DMS153 (cell line): ENCODE measurements at regions not wholly inside any gene's neighbourhood (a gene's known extent, or its start where the extent isn't known, plus 50 kb on each side); places are given as distances from the start of the nearest gene placed in this dataset.

Experiments
- DNase-seq: peaks from one replicate; lab custom pipeline; 2025; lab: John Stamatoyannopoulos, UW

GRCh38 chr22:22395245-22395644 is 113.3 kb downstream of the ZNF280B start:
- no peak for DNase-seq

- no peak for DNase-seq
Observed at GRCh38 chr22:22396741-22397291, 111.7 kb downstream of the ZNF280B start.

- peak; percentile 77 for DNase-seq
Observed at GRCh38 chr22:22397292-22397870, 111.2 kb downstream of the ZNF280B start.

- DNase-seq = no peak
Observed at GRCh38 chr22:22397875-22398524, 110.5 kb downstream of the ZNF280B start.

- DNase-seq = no peak
Observed at GRCh38 chr22:22398530-22399327, 109.8 kb downstream of the ZNF280B start.

GRCh38 chr22:22400099-22400498 is 108.4 kb downstream of the ZNF280B start:
- no peak for DNase-seq

GRCh38 chr22:22400964-22401363 is 107.6 kb downstream of the ZNF280B start:
- DNase-seq = no peak

- no peak for DNase-seq
Observed at GRCh38 chr22:22401381-22401780, 107.2 kb downstream of the ZNF280B start.

- DNase-seq = no peak
Observed at GRCh38 chr22:22403306-22403705, 105.2 kb downstream of the ZNF280B start.

- no peak for DNase-seq
Observed at GRCh38 chr22:22403771-22404170, 104.8 kb downstream of the ZNF280B start.

- DNase-seq = no peak
Observed at GRCh38 chr22:22404598-22405284, 103.8 kb downstream of the ZNF280B start.

GRCh38 chr22:22406445-22407027 is 102.0 kb downstream of the ZNF280B start:
- no peak for DNase-seq

- DNase-seq = no peak
Observed at GRCh38 chr22:22407061-22407460, 101.5 kb downstream of the ZNF280B start.

GRCh38 chr22:22408269-22408668 is 100.3 kb downstream of the ZNF280B start:
- no peak for DNase-seq

- DNase-seq = peak; percentile 55
Observed at GRCh38 chr22:22408731-22409696, 99.5 kb downstream of the ZNF280B start.

GRCh38 chr22:22410121-22410520 is 98.4 kb downstream of the ZNF280B start:
- peak; percentile 76 for DNase-seq

- no peak for DNase-seq
Observed at GRCh38 chr22:22410677-22411076, 97.9 kb downstream of the ZNF280B start.

- DNase-seq = no peak
Observed at GRCh38 chr22:22414266-22414665, 94.3 kb downstream of the ZNF280B start.

- no peak for DNase-seq
Observed at GRCh38 chr22:22417495-22418162, 90.9 kb downstream of the ZNF280B start.

- no peak for DNase-seq
Observed at GRCh38 chr22:22418163-22418549, 90.4 kb downstream of the ZNF280B start.
